SH-SY5Y (cell line): ENCODE measurements at regions not wholly inside any gene's neighbourhood (a gene's known extent, or its start where the extent isn't known, plus 50 kb on each side); places are given as distances from the start of the nearest gene placed in this dataset.

Experiments used
- GATA2 ChIP-seq: IDR thresholded peaks from 2 replicates; pipeline ENCODE4 v1.6.1; 2011; ENCODE audit warnings: mild to moderate bottlenecking, low read depth, low read length
- GATA3 ChIP-seq: IDR thresholded peaks from 2 replicates; pipeline ENCODE4 v1.6.1; 2011; ENCODE audit warnings: low read depth, mild to moderate bottlenecking, low read length, moderate library complexity

- TF ChIP-seq GATA2 (no peak), GATA3 (no peak)
These were observed 137.2 kb upstream of the IQSEC1 start for GRCh38 chr3:13210221-13210975.
